ENCODE measurements at regions not wholly inside any gene's neighbourhood (a gene's known extent, or its start where the extent isn't known, plus 50 kb on each side); places are given as distances from the start of the nearest gene placed in this dataset.
A peak's percentile ranks its signal among the peaks of the same experiment; 100 is the strongest.

DNA sequence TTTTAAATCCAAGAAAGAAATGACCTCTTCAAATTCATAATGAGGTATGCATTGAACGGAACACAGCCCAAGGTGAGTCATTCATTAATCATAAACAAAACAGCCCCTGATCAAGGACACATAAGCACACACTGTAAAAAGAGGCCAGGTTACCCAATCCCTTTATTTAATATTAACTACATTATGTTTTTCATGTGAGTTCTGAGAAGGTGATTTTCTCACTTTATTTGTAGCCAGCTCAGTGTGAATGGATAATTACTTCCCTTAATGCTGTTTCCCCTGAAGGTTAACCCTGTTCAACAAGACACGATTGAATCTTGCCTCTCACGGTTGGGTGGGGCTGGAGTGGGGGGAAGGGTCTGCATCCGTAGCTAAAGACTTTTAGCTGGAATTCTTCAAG is 257.3 kb upstream of the SALL1 start:
- DNase-seq (ENCODE audit: low spot score) (no peak), ATAC-seq (no peak)
- no peaks in the 10 kb centered on the region for H3K9me3 Mint-ChIP-seq
- peaks cover 3% of the 10 kb centered on the region for H3K27me3 Mint-ChIP-seq (ENCODE audit: insufficient read depth, low read depth, poor library complexity)
- peak overlapping the region; percentile 44; the same call in 1 of the 2 replicates for H2AFZ ChIP-seq
- no peak overlapping the region for H3K27ac ChIP-seq (ENCODE audit: low read depth)
- H4K20me1 ChIP-seq (replicated peaks; ENCODE audit: insufficient read depth) = no peaks in the 10 kb centered on the region
- H3K36me3 ChIP-seq (ENCODE audit: insufficient read depth) = no peaks in the 10 kb centered on the region
- no peaks in the 10 kb centered on the region for H3K27me3 ChIP-seq (ENCODE audit: insufficient read depth)
- H3K9me2 ChIP-seq (ENCODE audit: insufficient read depth) = peaks cover 11% of the 10 kb centered on the region; the same call in 1 of the 2 replicates
- no peak overlapping the region for H3K27ac Mint-ChIP-seq
- TF ChIP-seq, protein P1, sequence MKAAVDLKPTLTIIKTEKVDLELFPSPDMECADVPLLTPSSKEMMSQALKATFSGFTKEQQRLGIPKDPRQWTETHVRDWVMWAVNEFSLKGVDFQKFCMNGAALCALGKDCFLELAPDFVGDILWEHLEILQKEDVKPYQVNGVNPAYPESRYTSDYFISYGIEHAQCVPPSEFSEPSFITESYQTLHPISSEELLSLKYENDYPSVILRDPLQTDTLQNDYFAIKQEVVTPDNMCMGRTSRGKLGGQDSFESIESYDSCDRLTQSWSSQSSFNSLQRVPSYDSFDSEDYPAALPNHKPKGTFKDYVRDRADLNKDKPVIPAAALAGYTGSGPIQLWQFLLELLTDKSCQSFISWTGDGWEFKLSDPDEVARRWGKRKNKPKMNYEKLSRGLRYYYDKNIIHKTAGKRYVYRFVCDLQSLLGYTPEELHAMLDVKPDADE (IDR thresholded peaks at IDR 0.05) = no peak
- TF ChIP-seq, protein P2, sequence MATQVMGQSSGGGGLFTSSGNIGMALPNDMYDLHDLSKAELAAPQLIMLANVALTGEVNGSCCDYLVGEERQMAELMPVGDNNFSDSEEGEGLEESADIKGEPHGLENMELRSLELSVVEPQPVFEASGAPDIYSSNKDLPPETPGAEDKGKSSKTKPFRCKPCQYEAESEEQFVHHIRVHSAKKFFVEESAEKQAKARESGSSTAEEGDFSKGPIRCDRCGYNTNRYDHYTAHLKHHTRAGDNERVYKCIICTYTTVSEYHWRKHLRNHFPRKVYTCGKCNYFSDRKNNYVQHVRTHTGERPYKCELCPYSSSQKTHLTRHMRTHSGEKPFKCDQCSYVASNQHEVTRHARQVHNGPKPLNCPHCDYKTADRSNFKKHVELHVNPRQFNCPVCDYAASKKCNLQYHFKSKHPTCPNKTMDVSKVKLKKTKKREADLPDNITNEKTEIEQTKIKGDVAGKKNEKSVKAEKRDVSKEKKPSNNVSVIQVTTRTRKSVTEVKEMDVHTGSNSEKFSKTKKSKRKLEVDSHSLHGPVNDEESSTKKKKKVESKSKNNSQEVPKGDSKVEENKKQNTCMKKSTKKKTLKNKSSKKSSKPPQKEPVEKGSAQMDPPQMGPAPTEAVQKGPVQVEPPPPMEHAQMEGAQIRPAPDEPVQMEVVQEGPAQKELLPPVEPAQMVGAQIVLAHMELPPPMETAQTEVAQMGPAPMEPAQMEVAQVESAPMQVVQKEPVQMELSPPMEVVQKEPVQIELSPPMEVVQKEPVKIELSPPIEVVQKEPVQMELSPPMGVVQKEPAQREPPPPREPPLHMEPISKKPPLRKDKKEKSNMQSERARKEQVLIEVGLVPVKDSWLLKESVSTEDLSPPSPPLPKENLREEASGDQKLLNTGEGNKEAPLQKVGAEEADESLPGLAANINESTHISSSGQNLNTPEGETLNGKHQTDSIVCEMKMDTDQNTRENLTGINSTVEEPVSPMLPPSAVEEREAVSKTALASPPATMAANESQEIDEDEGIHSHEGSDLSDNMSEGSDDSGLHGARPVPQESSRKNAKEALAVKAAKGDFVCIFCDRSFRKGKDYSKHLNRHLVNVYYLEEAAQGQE (IDR thresholded peaks at IDR 0.05; ENCODE audit: unreplicated experiment) = no peak
- no peak for TF ChIP-seq ZNF114 (CRISPR knock-in tag; IDR thresholded peaks at IDR 0.05)
- no peak for TF ChIP-seq EZH2 (IDR thresholded peaks at IDR 0.05; ENCODE audit: low read depth, unreplicated experiment)
- TF ChIP-seq, protein P3, sequence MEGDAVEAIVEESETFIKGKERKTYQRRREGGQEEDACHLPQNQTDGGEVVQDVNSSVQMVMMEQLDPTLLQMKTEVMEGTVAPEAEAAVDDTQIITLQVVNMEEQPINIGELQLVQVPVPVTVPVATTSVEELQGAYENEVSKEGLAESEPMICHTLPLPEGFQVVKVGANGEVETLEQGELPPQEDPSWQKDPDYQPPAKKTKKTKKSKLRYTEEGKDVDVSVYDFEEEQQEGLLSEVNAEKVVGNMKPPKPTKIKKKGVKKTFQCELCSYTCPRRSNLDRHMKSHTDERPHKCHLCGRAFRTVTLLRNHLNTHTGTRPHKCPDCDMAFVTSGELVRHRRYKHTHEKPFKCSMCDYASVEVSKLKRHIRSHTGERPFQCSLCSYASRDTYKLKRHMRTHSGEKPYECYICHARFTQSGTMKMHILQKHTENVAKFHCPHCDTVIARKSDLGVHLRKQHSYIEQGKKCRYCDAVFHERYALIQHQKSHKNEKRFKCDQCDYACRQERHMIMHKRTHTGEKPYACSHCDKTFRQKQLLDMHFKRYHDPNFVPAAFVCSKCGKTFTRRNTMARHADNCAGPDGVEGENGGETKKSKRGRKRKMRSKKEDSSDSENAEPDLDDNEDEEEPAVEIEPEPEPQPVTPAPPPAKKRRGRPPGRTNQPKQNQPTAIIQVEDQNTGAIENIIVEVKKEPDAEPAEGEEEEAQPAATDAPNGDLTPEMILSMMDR (conservative IDR thresholded peaks at IDR 0.05; ENCODE audit: low read depth in 2 of 2) = no peak
- no peak for TF ChIP-seq JUNB (IDR thresholded peaks at IDR 0.05; ENCODE audit: unreplicated experiment)
- TF ChIP-seq POLR2AphosphoS5 (IDR thresholded peaks at IDR 0.05; ENCODE audit: low read depth) = no peak
- TF ChIP-seq NANOG (IDR thresholded peaks at IDR 0.05; ENCODE audit: borderline replicate concordance) = no peak
- TF ChIP-seq, protein P4, sequence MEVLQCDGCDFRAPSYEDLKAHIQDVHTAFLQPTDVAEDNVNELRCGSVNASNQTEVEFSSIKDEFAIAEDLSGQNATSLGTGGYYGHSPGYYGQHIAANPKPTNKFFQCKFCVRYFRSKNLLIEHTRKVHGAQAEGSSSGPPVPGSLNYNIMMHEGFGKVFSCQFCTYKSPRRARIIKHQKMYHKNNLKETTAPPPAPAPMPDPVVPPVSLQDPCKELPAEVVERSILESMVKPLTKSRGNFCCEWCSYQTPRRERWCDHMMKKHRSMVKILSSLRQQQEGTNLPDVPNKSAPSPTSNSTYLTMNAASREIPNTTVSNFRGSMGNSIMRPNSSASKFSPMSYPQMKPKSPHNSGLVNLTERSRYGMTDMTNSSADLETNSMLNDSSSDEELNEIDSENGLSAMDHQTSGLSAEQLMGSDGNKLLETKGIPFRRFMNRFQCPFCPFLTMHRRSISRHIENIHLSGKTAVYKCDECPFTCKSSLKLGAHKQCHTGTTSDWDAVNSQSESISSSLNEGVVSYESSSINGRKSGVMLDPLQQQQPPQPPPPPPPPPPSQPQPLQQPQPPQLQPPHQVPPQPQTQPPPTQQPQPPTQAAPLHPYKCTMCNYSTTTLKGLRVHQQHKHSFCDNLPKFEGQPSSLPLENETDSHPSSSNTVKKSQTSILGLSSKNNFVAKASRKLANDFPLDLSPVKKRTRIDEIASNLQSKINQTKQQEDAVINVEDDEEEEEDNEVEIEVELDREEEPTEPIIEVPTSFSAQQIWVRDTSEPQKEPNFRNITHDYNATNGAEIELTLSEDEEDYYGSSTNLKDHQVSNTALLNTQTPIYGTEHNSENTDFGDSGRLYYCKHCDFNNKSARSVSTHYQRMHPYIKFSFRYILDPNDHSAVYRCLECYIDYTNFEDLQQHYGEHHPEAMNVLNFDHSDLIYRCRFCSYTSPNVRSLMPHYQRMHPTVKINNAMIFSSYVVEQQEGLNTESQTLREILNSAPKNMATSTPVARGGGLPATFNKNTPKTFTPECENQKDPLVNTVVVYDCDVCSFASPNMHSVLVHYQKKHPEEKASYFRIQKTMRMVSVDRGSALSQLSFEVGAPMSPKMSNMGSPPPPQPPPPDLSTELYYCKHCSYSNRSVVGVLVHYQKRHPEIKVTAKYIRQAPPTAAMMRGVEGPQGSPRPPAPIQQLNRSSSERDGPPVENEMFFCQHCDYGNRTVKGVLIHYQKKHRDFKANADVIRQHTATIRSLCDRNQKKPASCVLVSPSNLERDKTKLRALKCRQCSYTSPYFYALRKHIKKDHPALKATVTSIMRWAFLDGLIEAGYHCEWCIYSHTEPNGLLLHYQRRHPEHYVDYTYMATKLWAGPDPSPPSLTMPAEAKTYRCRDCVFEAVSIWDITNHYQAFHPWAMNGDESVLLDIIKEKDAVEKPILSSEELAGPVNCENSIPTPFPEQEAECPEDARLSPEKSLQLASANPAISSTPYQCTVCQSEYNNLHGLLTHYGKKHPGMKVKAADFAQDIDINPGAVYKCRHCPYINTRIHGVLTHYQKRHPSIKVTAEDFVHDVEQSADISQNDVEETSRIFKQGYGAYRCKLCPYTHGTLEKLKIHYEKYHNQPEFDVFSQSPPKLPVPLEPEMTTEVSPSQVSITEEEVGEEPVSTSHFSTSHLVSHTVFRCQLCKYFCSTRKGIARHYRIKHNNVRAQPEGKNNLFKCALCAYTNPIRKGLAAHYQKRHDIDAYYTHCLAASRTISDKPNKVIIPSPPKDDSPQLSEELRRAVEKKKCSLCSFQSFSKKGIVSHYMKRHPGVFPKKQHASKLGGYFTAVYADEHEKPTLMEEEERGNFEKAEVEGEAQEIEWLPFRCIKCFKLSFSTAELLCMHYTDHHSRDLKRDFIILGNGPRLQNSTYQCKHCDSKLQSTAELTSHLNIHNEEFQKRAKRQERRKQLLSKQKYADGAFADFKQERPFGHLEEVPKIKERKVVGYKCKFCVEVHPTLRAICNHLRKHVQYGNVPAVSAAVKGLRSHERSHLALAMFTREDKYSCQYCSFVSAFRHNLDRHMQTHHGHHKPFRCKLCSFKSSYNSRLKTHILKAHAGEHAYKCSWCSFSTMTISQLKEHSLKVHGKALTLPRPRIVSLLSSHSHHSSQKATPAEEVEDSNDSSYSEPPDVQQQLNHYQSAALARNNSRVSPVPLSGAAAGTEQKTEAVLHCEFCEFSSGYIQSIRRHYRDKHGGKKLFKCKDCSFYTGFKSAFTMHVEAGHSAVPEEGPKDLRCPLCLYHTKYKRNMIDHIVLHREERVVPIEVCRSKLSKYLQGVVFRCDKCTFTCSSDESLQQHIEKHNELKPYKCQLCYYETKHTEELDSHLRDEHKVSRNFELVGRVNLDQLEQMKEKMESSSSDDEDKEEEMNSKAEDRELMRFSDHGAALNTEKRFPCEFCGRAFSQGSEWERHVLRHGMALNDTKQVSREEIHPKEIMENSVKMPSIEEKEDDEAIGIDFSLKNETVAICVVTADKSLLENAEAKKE (CRISPR knock-in tag; IDR thresholded peaks at IDR 0.05) = no peak
- TF ChIP-seq EZH2phosphoT487 (IDR thresholded peaks at IDR 0.05; ENCODE audit: unreplicated experiment) = no peak
- no peak for TF ChIP-seq ZNF331 (CRISPR knock-in tag; IDR thresholded peaks at IDR 0.05; ENCODE audit: low read depth)
- TF ChIP-seq STAT1 (IDR thresholded peaks at IDR 0.05; ENCODE audit: unreplicated experiment) = no peak
- no peak for TF ChIP-seq CREB1 (CRISPR knock-in tag; IDR thresholded peaks at IDR 0.05; ENCODE audit: low read depth)
- no peaks in the 10 kb centered on the region for H3F3A ChIP-seq (replicated peaks; ENCODE audit: low read depth)
- no peaks in the 10 kb centered on the region for H3K79me2 ChIP-seq (replicated peaks; ENCODE audit: insufficient read depth)
- H3K4me2 ChIP-seq = no peak overlapping the region
- H3K4me3 Mint-ChIP-seq = no peak overlapping the region
- H3K36me3 Mint-ChIP-seq (ENCODE audit: low read depth) = no peaks in the 10 kb centered on the region
- peaks cover 16% of the 10 kb centered on the region for H3K4me1 Mint-ChIP-seq
- no peak overlapping the region for H3K4me3 ChIP-seq
- H3K4me1 ChIP-seq (ENCODE audit: insufficient read depth) = peaks cover 15% of the 10 kb centered on the region
